ENCODE measurements at regions not wholly inside any gene's neighbourhood (a gene's known extent, or its start where the extent isn't known, plus 50 kb on each side); places are given as distances from the start of the nearest gene placed in this dataset.

DNA sequence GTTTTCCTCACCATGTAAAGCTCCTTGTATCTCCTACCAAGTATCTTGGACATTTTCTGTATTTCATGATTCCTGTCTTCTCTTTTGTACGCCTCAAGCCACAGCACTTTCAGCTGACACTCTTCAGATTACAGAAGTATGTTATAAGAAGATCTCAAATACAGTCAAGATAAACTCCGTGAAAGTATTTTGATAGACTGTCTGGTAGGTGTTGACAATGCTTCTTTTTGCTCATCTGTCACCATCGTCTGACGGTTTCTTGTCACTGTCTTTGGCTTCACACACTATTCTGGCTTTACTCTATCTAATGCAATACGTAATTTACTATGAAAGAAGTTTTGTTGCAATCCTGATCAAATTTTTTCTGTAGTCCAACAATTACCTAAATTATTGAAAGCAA is 294.5 kb upstream of the CDH12 start:
- no peak overlapping the region for H2BK15ac ChIP-seq (ENCODE audit: low read length)
- H3K14ac ChIP-seq (ENCODE audit: low read length): no peak overlapping the region
- no peaks in the 10 kb centered on the region for H3K4me1 ChIP-seq (ENCODE audit: control insufficient read depth in 2 of 2, insufficient read depth in 1 of 2, low read depth in 1 of 2, low read length in 2 of 2)
- no peak overlapping the region for H3K23ac ChIP-seq (ENCODE audit: low read depth, low read length, poor library complexity)
- H2AFZ ChIP-seq (ENCODE audit: low read length): no peak overlapping the region
- no peak overlapping the region for H2BK12ac ChIP-seq (ENCODE audit: low read length)
- no peak for DNase-seq (ENCODE audit: low spot score)
- no peaks in the 10 kb centered on the region for H3K9me3 ChIP-seq (replicated peaks in 1 of 2; ENCODE audit: control insufficient read depth in 2 of 2, insufficient read depth in 1 of 2, low read depth in 1 of 2, low read length in 2 of 2)
- H3K4ac ChIP-seq (ENCODE audit: low read length): no peak overlapping the region
- no peak overlapping the region for H3K27ac ChIP-seq (replicated peaks; ENCODE audit: low read length)
- no peak overlapping the region for H3K9ac ChIP-seq (ENCODE audit: low read depth, low read length, poor library complexity)
- H3K79me1 ChIP-seq (ENCODE audit: low read depth, low read length): no peaks in the 10 kb centered on the region
- no peak overlapping the region for H4K91ac ChIP-seq (ENCODE audit: low read depth, low read length, poor library complexity)
- no peak overlapping the region for H3K4me3 ChIP-seq (ENCODE audit: low read length in 2 of 2)
- no peak overlapping the region for H4K8ac ChIP-seq (ENCODE audit: low read depth, low read length)
- WGBS, 2 donors (ENCODE audit: extremely low coverage in 2 of 2, insufficient read length in 2 of 2, insufficient replicate concordance in 1 of 2): no CpG with 5 or more reads among the region's 5 CpGs
- no peaks in the 10 kb centered on the region for H3K27me3 ChIP-seq (ENCODE audit: control insufficient read depth in 3 of 3, insufficient read depth in 3 of 3, low read depth in 1 of 3, low read length in 3 of 3)
- H2BK120ac ChIP-seq (ENCODE audit: low read depth, low read length): no peak overlapping the region
- H3K4me2 ChIP-seq (ENCODE audit: insufficient read depth, low read length, poor library complexity, severe bottlenecking): peak overlapping the region; percentile 11
- H3K18ac ChIP-seq (ENCODE audit: low read length): no peak overlapping the region
- no peaks in the 10 kb centered on the region for H3K36me3 ChIP-seq (replicated peaks in 1 of 2; ENCODE audit: control insufficient read depth in 2 of 2, insufficient read depth in 2 of 2, low read length in 2 of 2)
- no peak overlapping the region for H2BK5ac ChIP-seq (ENCODE audit: low read length)
- no peak overlapping the region for H2AK5ac ChIP-seq (ENCODE audit: low read depth, low read length)

DNA sequence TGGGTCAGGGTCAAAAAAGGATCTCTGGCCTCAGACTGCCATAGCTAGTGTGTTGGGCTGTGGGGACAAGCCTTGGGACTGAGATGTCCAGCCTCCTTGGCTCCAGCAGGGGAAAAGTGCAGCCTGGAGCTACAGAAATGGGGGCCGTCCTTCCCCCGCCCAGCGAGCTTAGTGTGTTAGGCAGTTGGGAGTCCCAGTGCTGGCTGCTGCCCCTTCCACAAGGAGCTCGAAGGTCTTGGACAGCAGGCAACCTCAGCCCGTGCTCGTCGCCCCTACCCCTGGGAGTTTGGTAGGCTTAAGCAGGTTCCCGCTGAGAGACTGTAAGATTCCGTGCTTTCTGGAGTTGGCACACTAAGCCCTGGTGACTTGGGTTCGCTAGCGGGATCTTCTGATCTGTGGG is 293.0 kb upstream of the CDH12 start:
- Histone ChIP-seq H4K91ac (ENCODE audit: low read depth, low read length, poor library complexity) (no peak overlapping the region), H3K4ac (ENCODE audit: low read length) (no peak overlapping the region), H3K9me3 (replicated peaks in 1 of 2; ENCODE audit: control insufficient read depth in 2 of 2, insufficient read depth in 1 of 2, low read depth in 1 of 2, low read length in 2 of 2) (no peaks in the 10 kb centered on the region), H3K23ac (ENCODE audit: low read depth, low read length, poor library complexity) (no peak overlapping the region), H2BK120ac (ENCODE audit: low read depth, low read length) (no peak overlapping the region), H3K27ac (replicated peaks; ENCODE audit: low read length) (no peak overlapping the region), H3K4me2 (ENCODE audit: insufficient read depth, low read length, poor library complexity, severe bottlenecking) (no peak overlapping the region), H2AFZ (ENCODE audit: low read length) (no peak overlapping the region), H3K4me3 (ENCODE audit: low read length in 2 of 2) (no peak overlapping the region), H2AK5ac (ENCODE audit: low read depth, low read length) (no peak overlapping the region), H3K14ac (ENCODE audit: low read length) (peak overlapping the region; percentile 38), H3K9ac (ENCODE audit: low read depth, low read length, poor library complexity) (no peak overlapping the region), H2BK15ac (ENCODE audit: low read length) (no peak overlapping the region), H3K27me3 (ENCODE audit: control insufficient read depth in 3 of 3, insufficient read depth in 3 of 3, low read depth in 1 of 3, low read length in 3 of 3) (no peaks in the 10 kb centered on the region), H3K36me3 (replicated peaks in 1 of 2; ENCODE audit: control insufficient read depth in 2 of 2, insufficient read depth in 2 of 2, low read length in 2 of 2) (no peaks in the 10 kb centered on the region), H3K18ac (ENCODE audit: low read length) (peak overlapping the region; percentile 28), H4K8ac (ENCODE audit: low read depth, low read length) (no peak overlapping the region), H3K4me1 (ENCODE audit: control insufficient read depth in 2 of 2, insufficient read depth in 1 of 2, low read depth in 1 of 2, low read length in 2 of 2) (no peaks in the 10 kb centered on the region), H2BK5ac (ENCODE audit: low read length) (no peak overlapping the region), H2BK12ac (ENCODE audit: low read length) (no peak overlapping the region), H3K79me1 (ENCODE audit: low read depth, low read length) (no peaks in the 10 kb centered on the region)
- WGBS, 2 donors (ENCODE audit: extremely low coverage in 2 of 2, insufficient read length in 2 of 2, insufficient replicate concordance in 1 of 2): no CpG with 5 or more reads among the region's 11 CpGs
- DNase-seq (ENCODE audit: low spot score): no peak

GRCh38 chr5:23139338-23140171 is 286.4 kb upstream of the CDH12 start:
- Histone ChIP-seq H3K23ac (ENCODE audit: low read depth, low read length, poor library complexity) (no peak overlapping the region), H3K18ac (ENCODE audit: low read length) (no peak overlapping the region), H3K9ac (ENCODE audit: low read depth, low read length, poor library complexity) (no peak overlapping the region), H3K9me3 (replicated peaks in 1 of 2; ENCODE audit: control insufficient read depth in 2 of 2, insufficient read depth in 1 of 2, low read depth in 1 of 2, low read length in 2 of 2) (no peaks in the 10 kb centered on the region), H2AK5ac (ENCODE audit: low read depth, low read length) (no peak overlapping the region), H3K4me1 (ENCODE audit: control insufficient read depth in 2 of 2, insufficient read depth in 1 of 2, low read depth in 1 of 2, low read length in 2 of 2) (no peaks in the 10 kb centered on the region), H2BK120ac (ENCODE audit: low read depth, low read length) (no peak overlapping the region), H3K27me3 (ENCODE audit: control insufficient read depth in 3 of 3, insufficient read depth in 3 of 3, low read depth in 1 of 3, low read length in 3 of 3) (no peaks in the 10 kb centered on the region), H3K4me3 (ENCODE audit: low read length in 2 of 2) (no peak overlapping the region), H4K91ac (ENCODE audit: low read depth, low read length, poor library complexity) (no peak overlapping the region), H2BK5ac (ENCODE audit: low read length) (no peak overlapping the region), H4K8ac (ENCODE audit: low read depth, low read length) (no peak overlapping the region), H3K79me1 (ENCODE audit: low read depth, low read length) (no peaks in the 10 kb centered on the region), H3K27ac (replicated peaks; ENCODE audit: low read length) (no peak overlapping the region), H3K4ac (ENCODE audit: low read length) (no peak overlapping the region), H2BK12ac (ENCODE audit: low read length) (no peak overlapping the region), H3K14ac (ENCODE audit: low read length) (no peak overlapping the region), H2BK15ac (ENCODE audit: low read length) (no peak overlapping the region), H3K4me2 (ENCODE audit: insufficient read depth, low read length, poor library complexity, severe bottlenecking) (no peak overlapping the region), H3K36me3 (replicated peaks in 1 of 2; ENCODE audit: control insufficient read depth in 2 of 2, insufficient read depth in 2 of 2, low read length in 2 of 2) (no peaks in the 10 kb centered on the region), H2AFZ (ENCODE audit: low read length) (no peak overlapping the region)
- WGBS, 2 donors (ENCODE audit: extremely low coverage in 2 of 2, insufficient read length in 2 of 2, insufficient replicate concordance in 1 of 2): no CpG with 5 or more reads among the region's 4 CpGs
- DNase-seq (ENCODE audit: low spot score): peak; percentile 24

- no peak overlapping the region for H2BK120ac ChIP-seq (ENCODE audit: low read depth, low read length)
- no CpG with 5 or more reads among the region's 2 CpGs for WGBS, 2 donors (ENCODE audit: extremely low coverage in 2 of 2, insufficient read length in 2 of 2, insufficient replicate concordance in 1 of 2)
- H4K91ac ChIP-seq (ENCODE audit: low read depth, low read length, poor library complexity): no peak overlapping the region
- H3K14ac ChIP-seq (ENCODE audit: low read length): no peak overlapping the region
- H2AFZ ChIP-seq (ENCODE audit: low read length): no peak overlapping the region
- no peaks in the 10 kb centered on the region for H3K79me1 ChIP-seq (ENCODE audit: low read depth, low read length)
- no peak overlapping the region for H3K23ac ChIP-seq (ENCODE audit: low read depth, low read length, poor library complexity)
- DNase-seq (ENCODE audit: low spot score): no peak
- H2BK5ac ChIP-seq (ENCODE audit: low read length): no peak overlapping the region
- H3K9me3 ChIP-seq (replicated peaks in 1 of 2; ENCODE audit: control insufficient read depth in 2 of 2, insufficient read depth in 1 of 2, low read depth in 1 of 2, low read length in 2 of 2): no peaks in the 10 kb centered on the region
- H2BK15ac ChIP-seq (ENCODE audit: low read length): no peak overlapping the region
- H3K9ac ChIP-seq (ENCODE audit: low read depth, low read length, poor library complexity): no peak overlapping the region
- H2AK5ac ChIP-seq (ENCODE audit: low read depth, low read length): no peak overlapping the region
- H3K4ac ChIP-seq (ENCODE audit: low read length): no peak overlapping the region
- no peaks in the 10 kb centered on the region for H3K4me1 ChIP-seq (ENCODE audit: control insufficient read depth in 2 of 2, insufficient read depth in 1 of 2, low read depth in 1 of 2, low read length in 2 of 2)
- no peaks in the 10 kb centered on the region for H3K27me3 ChIP-seq (ENCODE audit: control insufficient read depth in 3 of 3, insufficient read depth in 3 of 3, low read depth in 1 of 3, low read length in 3 of 3)
- H3K4me3 ChIP-seq (ENCODE audit: low read length in 2 of 2): no peak overlapping the region
- no peak overlapping the region for H2BK12ac ChIP-seq (ENCODE audit: low read length)
- no peak overlapping the region for H3K4me2 ChIP-seq (ENCODE audit: insufficient read depth, low read length, poor library complexity, severe bottlenecking)
- H4K8ac ChIP-seq (ENCODE audit: low read depth, low read length): no peak overlapping the region
- no peak overlapping the region for H3K18ac ChIP-seq (ENCODE audit: low read length)
- no peaks in the 10 kb centered on the region for H3K36me3 ChIP-seq (replicated peaks in 1 of 2; ENCODE audit: control insufficient read depth in 2 of 2, insufficient read depth in 2 of 2, low read length in 2 of 2)
- no peak overlapping the region for H3K27ac ChIP-seq (replicated peaks; ENCODE audit: low read length)
Measured at GRCh38 chr5:23136958-23137357, 283.8 kb upstream of the CDH12 start.
